GM23338 (cell line): ENCODE measurements at regions not wholly inside any gene's neighbourhood (a gene's known extent, or its start where the extent isn't known, plus 50 kb on each side); places are given as distances from the start of the nearest gene placed in this dataset.

ENCODE experiments used
- ATAC-seq: fragments of 200-7000 bp; cut with Tn5 transposase; 3 replicates; pipeline ENCODE4 v1.9.1; 2020
- DNase-seq: peaks from one replicate; pipeline ENCODE4 v3.0.0-alpha.2; 2015; ENCODE audit warnings: low spot score
- H2AFZ ChIP-seq: fragments of 200-600 bp; sonication (generic); 2 replicates; pipeline ENCODE4 v1.8.0; 2016; ENCODE audit warnings: antibody characterized with exemption, mild to moderate bottlenecking, moderate library complexity
- H3F3A ChIP-seq: fragments of 200-600 bp; sonication (generic); replicated peaks from 2 replicates; pipeline ENCODE4 v1.8.0; 2017; ENCODE audit warnings: antibody characterized with exemption, mixed run types, low read depth
- H3K27ac ChIP-seq: fragments of 200-600 bp; sonication (generic); 2 replicates; pipeline ENCODE4 v1.6.1; 2016; ENCODE audit warnings: low read depth
- H3K27me3 ChIP-seq: fragments of 200-600 bp; sonication (generic); 2 replicates; pipeline ENCODE4 v1.8.0; 2016; ENCODE audit warnings: mild to moderate bottlenecking, mixed run types, moderate library complexity; ENCODE audit not compliant: insufficient read depth
- H3K36me3 ChIP-seq: fragments of 200-600 bp; sonication (generic); 2 replicates; pipeline ENCODE4 v1.8.0; 2016; ENCODE audit warnings: mild to moderate bottlenecking; ENCODE audit not compliant: insufficient read depth
- H3K4me1 ChIP-seq: fragments of 200-600 bp; sonication (generic); 2 replicates; pipeline ENCODE4 v1.8.0; 2016; ENCODE audit warnings: mild to moderate bottlenecking, moderate library complexity; ENCODE audit not compliant: insufficient read depth
- H3K4me2 ChIP-seq: fragments of 200-600 bp; sonication (generic); 2 replicates; pipeline ENCODE4 v1.7.1; 2017; ENCODE audit warnings: mixed run types
- H3K4me3 ChIP-seq: fragments of 200-600 bp; sonication (generic); 2 replicates; pipeline ENCODE4 v1.6.1; 2016; ENCODE audit warnings: mixed run types
- H3K79me2 ChIP-seq: fragments of 200-600 bp; sonication (generic); replicated peaks from 2 replicates; pipeline ENCODE4 v1.8.0; 2017; ENCODE audit warnings: mild to moderate bottlenecking; ENCODE audit not compliant: insufficient read depth
- H3K9me2 ChIP-seq: fragments of 200-600 bp; sonication (generic); 2 replicates; pipeline ENCODE4 v1.8.0; 2017; ENCODE audit not compliant: insufficient read depth
- H4K20me1 ChIP-seq: fragments of 200-600 bp; sonication (generic); replicated peaks from 2 replicates; pipeline ENCODE4 v1.8.0; 2017; ENCODE audit warnings: mild to moderate bottlenecking; ENCODE audit not compliant: insufficient read depth
- H3K27ac Mint-ChIP-seq: 2 replicates; pipeline ENCODE4 v1.8.0; 2020; ENCODE audit warnings: inconsistent platforms, mild to moderate bottlenecking, moderate library complexity, mixed read lengths
- H3K27me3 Mint-ChIP-seq: 3 replicates; pipeline ENCODE4 v1.8.0; 2022; ENCODE audit warnings: low read depth, mild to moderate bottlenecking, moderate library complexity, mixed read lengths, inconsistent platforms; ENCODE audit not compliant: insufficient read depth, poor library complexity
- H3K36me3 Mint-ChIP-seq: 3 replicates; pipeline ENCODE4 v1.8.0; 2021; ENCODE audit warnings: low read depth, mild to moderate bottlenecking, inconsistent platforms, moderate library complexity, mixed read lengths
- H3K4me1 Mint-ChIP-seq: 3 replicates; pipeline ENCODE4 v1.8.0; 2020; ENCODE audit warnings: mild to moderate bottlenecking, inconsistent platforms, mixed read lengths
- H3K4me3 Mint-ChIP-seq: 3 replicates; pipeline ENCODE4 v1.8.0; 2021; ENCODE audit warnings: moderate library complexity, mild to moderate bottlenecking, inconsistent platforms, mixed read lengths
- H3K9me3 Mint-ChIP-seq: 3 replicates; pipeline ENCODE4 v1.8.0; 2020; ENCODE audit warnings: moderate library complexity, mild to moderate bottlenecking, inconsistent platforms, mixed read lengths
- CREB1 ChIP-seq: fragments of 250-450 bp; sonication (Bioruptor Pico); IDR thresholded peaks from 2 replicates; pipeline ENCODE4 v1.5.0; 2020; ENCODE audit warnings: low read depth, mild to moderate bottlenecking, moderate library complexity
- CTCF ChIP-seq, 2 experiments: fragments of 200-600 bp in 1 of 2; sonication (generic) in 1 of 2; conservative IDR thresholded peaks; 2 replicates each; pipeline versions ENCODE4 v1.5.1 to v1.6.1; 2016 to 2017; ENCODE audit warnings: antibody characterized with exemption in 2 of 2, low read depth in 2 of 2, mild to moderate bottlenecking in 2 of 2, moderate library complexity in 1 of 2
- ETS1 ChIP-seq: IDR thresholded peaks from 2 replicates; pipeline ENCODE4 v1.6.1; 2016; ENCODE audit warnings: antibody characterized with exemption
- EZH2 ChIP-seq: fragments of 200-600 bp; sonication (generic); IDR thresholded peaks from one replicate; pipeline ENCODE4 v1.8.0; 2017; ENCODE audit warnings: antibody characterized with exemption, mild to moderate bottlenecking, low read depth; ENCODE audit not compliant: unreplicated experiment
- EZH2phosphoT487 ChIP-seq: fragments of 200-600 bp; sonication (generic); IDR thresholded peaks from one replicate; pipeline ENCODE4 v1.8.1; 2018; ENCODE audit warnings: antibody characterized with exemption; ENCODE audit not compliant: unreplicated experiment
- JUNB ChIP-seq: IDR thresholded peaks from one replicate; pipeline ENCODE4 v1.6.1; 2016; ENCODE audit warnings: antibody characterized with exemption; ENCODE audit not compliant: unreplicated experiment
- NANOG ChIP-seq: IDR thresholded peaks from 2 replicates; pipeline ENCODE4 v1.6.1; 2016; ENCODE audit warnings: antibody characterized with exemption, borderline replicate concordance
- POLR2AphosphoS5 ChIP-seq: IDR thresholded peaks from 2 replicates; pipeline ENCODE4 v1.6.1; 2016; ENCODE audit warnings: antibody characterized with exemption, low read depth
- REST ChIP-seq: IDR thresholded peaks from one replicate; pipeline ENCODE4 v1.6.1; 2018; ENCODE audit warnings: antibody characterized with exemption; ENCODE audit not compliant: unreplicated experiment
- STAT1 ChIP-seq: IDR thresholded peaks from one replicate; pipeline ENCODE4 v1.6.1; 2016; ENCODE audit warnings: antibody characterized with exemption; ENCODE audit not compliant: unreplicated experiment
- ZNF114 ChIP-seq: fragments of 250-450 bp; sonication (Bioruptor Pico); IDR thresholded peaks from 2 replicates; pipeline ENCODE4 v1.5.0; 2020; ENCODE audit warnings: mild to moderate bottlenecking, moderate library complexity
- ZNF331 ChIP-seq: fragments of 250-450 bp; sonication (Bioruptor Pico); IDR thresholded peaks from 2 replicates; pipeline ENCODE4 v1.5.0; 2020; ENCODE audit warnings: low read depth, mild to moderate bottlenecking, moderate library complexity
- ZNF462 ChIP-seq: fragments of 250-450 bp; sonication (Bioruptor Pico); IDR thresholded peaks from 2 replicates; pipeline ENCODE4 v1.5.0; 2020; ENCODE audit warnings: mild to moderate bottlenecking, moderate library complexity

GRCh38 chr22:33984211-33984610 lies 63.9 kb upstream of the LARGE1 start:
- DNase-seq (no peak), ATAC-seq (no peak)
- no peaks in the 10 kb centered on the region for H3K36me3 Mint-ChIP-seq
- TF ChIP-seq CREB1 (no peak), ZNF114 (CRISPR knock-in tag) (no peak), JUNB (no peak), REST (no peak), EZH2 (no peak), STAT1 (no peak), CTCF (conservative IDR thresholded peaks at IDR 0.05; ENCODE audit: low read depth in 2 of 2) (no peak), ZNF462 (CRISPR knock-in tag) (no peak), NANOG (no peak), ETS1 (no peak), EZH2phosphoT487 (no peak), ZNF331 (CRISPR knock-in tag) (no peak), POLR2AphosphoS5 (no peak)
- no peaks in the 10 kb centered on the region for H3K79me2 ChIP-seq
- no peaks in the 10 kb centered on the region for H3K9me2 ChIP-seq
- H3K4me2 ChIP-seq, result no peak overlapping the region
- peaks cover 32% of the 10 kb centered on the region for H3K4me1 ChIP-seq
- H3K27me3 Mint-ChIP-seq, result no peaks in the 10 kb centered on the region
- H2AFZ ChIP-seq, result no peak overlapping the region
- H3K4me3 ChIP-seq, result no peak overlapping the region
- no peaks in the 10 kb centered on the region for H4K20me1 ChIP-seq
- peak overlapping the region; percentile 62; the same call in 1 of the 2 replicates for H3K27ac Mint-ChIP-seq
- no peaks in the 10 kb centered on the region for H3K27me3 ChIP-seq
- H3K4me3 Mint-ChIP-seq, result no peak overlapping the region
- H3K36me3 ChIP-seq, result no peaks in the 10 kb centered on the region
- H3K9me3 Mint-ChIP-seq, result no peaks in the 10 kb centered on the region; the same call in 2 of the 3 replicates
- peaks cover 38% of the 10 kb centered on the region for H3K4me1 Mint-ChIP-seq
- no peak overlapping the region for H3K27ac ChIP-seq
- H3F3A ChIP-seq, result no peaks in the 10 kb centered on the region
